ENCODE measurements at regions not wholly inside any gene's neighbourhood (a gene's known extent, or its start where the extent isn't known, plus 50 kb on each side); places are given as distances from the start of the nearest gene placed in this dataset.

GRCh38 chr14:81684696-81685095, 151.0 kb upstream of the SEL1L start:
- TF ChIP-seq, protein P1, sequence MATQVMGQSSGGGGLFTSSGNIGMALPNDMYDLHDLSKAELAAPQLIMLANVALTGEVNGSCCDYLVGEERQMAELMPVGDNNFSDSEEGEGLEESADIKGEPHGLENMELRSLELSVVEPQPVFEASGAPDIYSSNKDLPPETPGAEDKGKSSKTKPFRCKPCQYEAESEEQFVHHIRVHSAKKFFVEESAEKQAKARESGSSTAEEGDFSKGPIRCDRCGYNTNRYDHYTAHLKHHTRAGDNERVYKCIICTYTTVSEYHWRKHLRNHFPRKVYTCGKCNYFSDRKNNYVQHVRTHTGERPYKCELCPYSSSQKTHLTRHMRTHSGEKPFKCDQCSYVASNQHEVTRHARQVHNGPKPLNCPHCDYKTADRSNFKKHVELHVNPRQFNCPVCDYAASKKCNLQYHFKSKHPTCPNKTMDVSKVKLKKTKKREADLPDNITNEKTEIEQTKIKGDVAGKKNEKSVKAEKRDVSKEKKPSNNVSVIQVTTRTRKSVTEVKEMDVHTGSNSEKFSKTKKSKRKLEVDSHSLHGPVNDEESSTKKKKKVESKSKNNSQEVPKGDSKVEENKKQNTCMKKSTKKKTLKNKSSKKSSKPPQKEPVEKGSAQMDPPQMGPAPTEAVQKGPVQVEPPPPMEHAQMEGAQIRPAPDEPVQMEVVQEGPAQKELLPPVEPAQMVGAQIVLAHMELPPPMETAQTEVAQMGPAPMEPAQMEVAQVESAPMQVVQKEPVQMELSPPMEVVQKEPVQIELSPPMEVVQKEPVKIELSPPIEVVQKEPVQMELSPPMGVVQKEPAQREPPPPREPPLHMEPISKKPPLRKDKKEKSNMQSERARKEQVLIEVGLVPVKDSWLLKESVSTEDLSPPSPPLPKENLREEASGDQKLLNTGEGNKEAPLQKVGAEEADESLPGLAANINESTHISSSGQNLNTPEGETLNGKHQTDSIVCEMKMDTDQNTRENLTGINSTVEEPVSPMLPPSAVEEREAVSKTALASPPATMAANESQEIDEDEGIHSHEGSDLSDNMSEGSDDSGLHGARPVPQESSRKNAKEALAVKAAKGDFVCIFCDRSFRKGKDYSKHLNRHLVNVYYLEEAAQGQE (IDR thresholded peaks at IDR 0.05; ENCODE audit: insufficient read depth in 1 of 2, low read depth in 2 of 2, low read length in 1 of 2): no peak
- TF ChIP-seq POLR2AphosphoS5 (IDR thresholded peaks at IDR 0.05; ENCODE audit: low read depth, low read length) (no peak), SIN3A (IDR thresholded peaks at IDR 0.05; ENCODE audit: borderline replicate concordance, insufficient read depth, low read depth, low read length) (no peak)
- TF ChIP-seq, protein P2, sequence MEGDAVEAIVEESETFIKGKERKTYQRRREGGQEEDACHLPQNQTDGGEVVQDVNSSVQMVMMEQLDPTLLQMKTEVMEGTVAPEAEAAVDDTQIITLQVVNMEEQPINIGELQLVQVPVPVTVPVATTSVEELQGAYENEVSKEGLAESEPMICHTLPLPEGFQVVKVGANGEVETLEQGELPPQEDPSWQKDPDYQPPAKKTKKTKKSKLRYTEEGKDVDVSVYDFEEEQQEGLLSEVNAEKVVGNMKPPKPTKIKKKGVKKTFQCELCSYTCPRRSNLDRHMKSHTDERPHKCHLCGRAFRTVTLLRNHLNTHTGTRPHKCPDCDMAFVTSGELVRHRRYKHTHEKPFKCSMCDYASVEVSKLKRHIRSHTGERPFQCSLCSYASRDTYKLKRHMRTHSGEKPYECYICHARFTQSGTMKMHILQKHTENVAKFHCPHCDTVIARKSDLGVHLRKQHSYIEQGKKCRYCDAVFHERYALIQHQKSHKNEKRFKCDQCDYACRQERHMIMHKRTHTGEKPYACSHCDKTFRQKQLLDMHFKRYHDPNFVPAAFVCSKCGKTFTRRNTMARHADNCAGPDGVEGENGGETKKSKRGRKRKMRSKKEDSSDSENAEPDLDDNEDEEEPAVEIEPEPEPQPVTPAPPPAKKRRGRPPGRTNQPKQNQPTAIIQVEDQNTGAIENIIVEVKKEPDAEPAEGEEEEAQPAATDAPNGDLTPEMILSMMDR (IDR thresholded peaks at IDR 0.05): no peak
